ENCODE measurements at regions not wholly inside any gene's neighbourhood (a gene's known extent, or its start where the extent isn't known, plus 50 kb on each side); places are given as distances from the start of the nearest gene placed in this dataset.
A peak's percentile ranks its signal among the peaks of the same experiment; 100 is the strongest.

DNA sequence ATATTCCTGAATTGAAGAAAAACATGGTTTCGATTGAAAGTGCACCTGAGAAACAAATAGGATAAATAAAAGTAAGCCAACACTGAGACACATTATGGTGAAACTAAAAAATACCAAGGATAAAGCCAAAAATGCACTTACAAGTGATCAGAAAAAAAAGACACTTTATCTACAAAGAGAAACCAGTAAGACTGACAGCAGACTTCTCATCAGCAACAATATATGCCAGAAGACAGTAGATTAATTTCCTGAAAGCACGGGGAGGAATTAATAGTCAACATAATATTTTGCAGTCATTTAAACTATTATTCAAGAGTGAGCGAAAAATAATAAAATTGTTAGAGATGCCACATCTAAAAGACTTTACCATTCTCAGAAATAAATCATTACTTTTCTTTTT is 172.7 kb upstream of the MAST4 start:
- no peak overlapping the region for H3K4me3 ChIP-seq (ENCODE audit: control insufficient read depth in 1 of 7, extremely low read depth in 1 of 7, insufficient read depth in 4 of 7, low read depth in 2 of 7, low read length in 6 of 7)
- no peaks in the 10 kb centered on the region for H3K36me3 ChIP-seq (ENCODE audit: control insufficient read depth in 4 of 4, insufficient read depth in 4 of 4, low read length in 3 of 4)
- WGBS (ENCODE audit: insufficient coverage) = no CpG with 5 or more reads among the region's 3 CpGs
- no peaks in the 10 kb centered on the region for H3K9me3 ChIP-seq (ENCODE audit: control extremely low read depth in 1 of 5, control insufficient read depth in 4 of 5, insufficient read depth in 2 of 5, low read depth in 1 of 5, low read length in 4 of 5)
- ChIA-PET POLR2A (no interaction called here), CTCF (no interaction called here)
- H3K27ac ChIP-seq (ENCODE audit: insufficient read depth in 1 of 2, low read depth in 1 of 2, low read length in 2 of 2, poor library complexity in 1 of 2, severe bottlenecking in 2 of 2) = no peak overlapping the region
- DNase-seq = peak in 1 of 3 donors; percentile 10
- peaks cover 0 to 5% (median 0%) of the 10 kb centered on the region in 4 experiments for H3K4me1 ChIP-seq (ENCODE audit: control extremely low read depth in 1 of 4, control insufficient read depth in 4 of 4, insufficient read depth in 4 of 4, low read length in 3 of 4)
- H3K27me3 ChIP-seq (replicated peaks in 2 of 5; ENCODE audit: control insufficient read depth in 4 of 5, insufficient read depth in 5 of 5, low read length in 4 of 5) = no peaks in the 10 kb centered on the region

- 100% methylated on average over 3 of the region's 4 CpGs for WGBS (ENCODE audit: insufficient coverage)
- no peak for DNase-seq
- ChIA-PET CTCF (no interaction called here), POLR2A (no interaction called here)
- no peak overlapping the region for H3K27ac ChIP-seq (ENCODE audit: insufficient read depth in 1 of 2, low read depth in 1 of 2, low read length in 2 of 2, poor library complexity in 1 of 2, severe bottlenecking in 2 of 2)
- H3K36me3 ChIP-seq (ENCODE audit: control insufficient read depth in 4 of 4, insufficient read depth in 4 of 4, low read length in 3 of 4) = no peaks in the 10 kb centered on the region
- no peaks in the 10 kb centered on the region for H3K27me3 ChIP-seq (replicated peaks in 2 of 5; ENCODE audit: control insufficient read depth in 4 of 5, insufficient read depth in 5 of 5, low read length in 4 of 5)
- no peaks in the 10 kb centered on the region for H3K9me3 ChIP-seq (ENCODE audit: control extremely low read depth in 1 of 5, control insufficient read depth in 4 of 5, insufficient read depth in 2 of 5, low read depth in 1 of 5, low read length in 4 of 5)
- no peak overlapping the region for H3K4me3 ChIP-seq (ENCODE audit: control insufficient read depth in 1 of 7, extremely low read depth in 1 of 7, insufficient read depth in 4 of 7, low read depth in 2 of 7, low read length in 6 of 7)
- peaks cover 0 to 5% (median 0%) of the 10 kb centered on the region in 4 experiments for H3K4me1 ChIP-seq (ENCODE audit: control extremely low read depth in 1 of 4, control insufficient read depth in 4 of 4, insufficient read depth in 4 of 4, low read length in 3 of 4)
These were observed 170.4 kb upstream of the MAST4 start for GRCh38 chr5:66425842-66426241.

GRCh38 chr5:66426259-66427138 is 169.7 kb upstream of the MAST4 start:
- no peak for DNase-seq
- no peak overlapping the region for H3K4me3 ChIP-seq (ENCODE audit: control insufficient read depth in 1 of 7, extremely low read depth in 1 of 7, insufficient read depth in 4 of 7, low read depth in 2 of 7, low read length in 6 of 7)
- POLR2A ChIA-PET = no interaction called here
- peaks cover 0 to 5% (median 0%) of the 10 kb centered on the region in 4 experiments for H3K4me1 ChIP-seq (ENCODE audit: control extremely low read depth in 1 of 4, control insufficient read depth in 4 of 4, insufficient read depth in 4 of 4, low read length in 3 of 4)
- H3K9me3 ChIP-seq (ENCODE audit: control extremely low read depth in 1 of 5, control insufficient read depth in 4 of 5, insufficient read depth in 2 of 5, low read depth in 1 of 5, low read length in 4 of 5) = peaks cover 0 to 2% (median 0%) of the 10 kb centered on the region in 5 experiments
- 96% methylated on average over 13 of the region's 16 CpGs for WGBS (ENCODE audit: insufficient coverage)
- CTCF ChIA-PET = no interaction called here
- no peak overlapping the region for H3K27ac ChIP-seq (ENCODE audit: insufficient read depth in 1 of 2, low read depth in 1 of 2, low read length in 2 of 2, poor library complexity in 1 of 2, severe bottlenecking in 2 of 2)
- H3K36me3 ChIP-seq (ENCODE audit: control insufficient read depth in 4 of 4, insufficient read depth in 4 of 4, low read length in 3 of 4) = no peaks in the 10 kb centered on the region
- H3K27me3 ChIP-seq (replicated peaks in 2 of 5; ENCODE audit: control insufficient read depth in 4 of 5, insufficient read depth in 5 of 5, low read length in 4 of 5) = no peaks in the 10 kb centered on the region

DNA sequence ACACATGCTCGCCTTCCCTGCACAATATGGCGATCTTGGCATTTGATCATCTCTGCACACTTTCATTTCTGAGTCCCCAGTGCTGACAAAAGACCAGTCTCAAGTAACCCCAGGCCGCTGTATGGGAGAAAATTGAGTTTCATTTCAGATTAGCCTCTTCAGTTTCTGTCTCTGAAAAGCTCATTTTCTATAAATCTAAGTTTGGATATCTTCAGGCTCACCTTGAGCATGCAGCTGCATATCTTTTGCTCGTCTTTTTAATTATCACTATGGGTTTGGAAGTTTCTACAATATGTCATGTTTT is 169.1 kb upstream of the MAST4 start:
- peaks cover 0 to 5% (median 0%) of the 10 kb centered on the region in 4 experiments for H3K4me1 ChIP-seq (ENCODE audit: control extremely low read depth in 1 of 4, control insufficient read depth in 4 of 4, insufficient read depth in 4 of 4, low read length in 3 of 4)
- H3K27ac ChIP-seq (ENCODE audit: insufficient read depth in 1 of 2, low read depth in 1 of 2, low read length in 2 of 2, poor library complexity in 1 of 2, severe bottlenecking in 2 of 2) = no peak overlapping the region
- CTCF ChIA-PET = no interaction called here
- 96% methylated on average over 3 of the region's 4 CpGs for WGBS (ENCODE audit: insufficient coverage)
- no peak overlapping the region for H3K4me3 ChIP-seq (ENCODE audit: control insufficient read depth in 1 of 7, extremely low read depth in 1 of 7, insufficient read depth in 4 of 7, low read depth in 2 of 7, low read length in 6 of 7)
- no peaks in the 10 kb centered on the region for H3K27me3 ChIP-seq (replicated peaks in 2 of 5; ENCODE audit: control insufficient read depth in 4 of 5, insufficient read depth in 5 of 5, low read length in 4 of 5)
- H3K36me3 ChIP-seq (ENCODE audit: control insufficient read depth in 4 of 4, insufficient read depth in 4 of 4, low read length in 3 of 4) = no peaks in the 10 kb centered on the region
- POLR2A ChIA-PET = no interaction called here
- peaks cover 0 to 2% (median 0%) of the 10 kb centered on the region in 5 experiments for H3K9me3 ChIP-seq (ENCODE audit: control extremely low read depth in 1 of 5, control insufficient read depth in 4 of 5, insufficient read depth in 2 of 5, low read depth in 1 of 5, low read length in 4 of 5)
- no peak for DNase-seq

DNA sequence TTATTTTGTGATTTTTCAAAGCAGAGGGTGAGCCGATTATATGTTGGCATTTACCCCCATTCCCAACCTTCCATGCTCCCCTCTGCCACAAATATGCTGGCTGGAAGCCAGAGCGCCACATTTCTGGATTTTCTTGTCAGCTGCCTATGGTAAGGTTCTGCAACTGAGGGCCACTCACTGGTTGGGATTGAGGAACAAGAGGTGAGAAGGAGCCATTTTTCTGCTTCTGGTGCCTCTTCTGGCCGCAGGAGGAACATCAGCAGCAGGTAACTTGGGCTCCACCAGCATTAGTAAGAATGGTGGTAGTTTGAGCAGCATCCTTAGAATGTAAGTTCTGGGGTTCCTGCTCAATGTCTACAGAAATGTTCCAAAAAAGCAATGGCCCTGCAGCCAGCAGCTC is 159.5 kb upstream of the MAST4 start:
- POLR2A ChIA-PET = no interaction called here
- peak in 2 of 3 donors; percentile 6 to 21 for DNase-seq
- Histone ChIP-seq H3K4me3 (ENCODE audit: control insufficient read depth in 1 of 7, extremely low read depth in 1 of 7, insufficient read depth in 4 of 7, low read depth in 2 of 7, low read length in 6 of 7) (no peak overlapping the region), H3K4me1 (ENCODE audit: control extremely low read depth in 1 of 4, control insufficient read depth in 4 of 4, insufficient read depth in 4 of 4, low read length in 3 of 4) (no peaks in the 10 kb centered on the region), H3K27me3 (replicated peaks in 2 of 5; ENCODE audit: control insufficient read depth in 4 of 5, insufficient read depth in 5 of 5, low read length in 4 of 5) (no peaks in the 10 kb centered on the region), H3K27ac (ENCODE audit: insufficient read depth in 1 of 2, low read depth in 1 of 2, low read length in 2 of 2, poor library complexity in 1 of 2, severe bottlenecking in 2 of 2) (no peak overlapping the region), H3K9me3 (ENCODE audit: control extremely low read depth in 1 of 5, control insufficient read depth in 4 of 5, insufficient read depth in 2 of 5, low read depth in 1 of 5, low read length in 4 of 5) (no peaks in the 10 kb centered on the region), H3K36me3 (ENCODE audit: control insufficient read depth in 4 of 4, insufficient read depth in 4 of 4, low read length in 3 of 4) (no peaks in the 10 kb centered on the region)
- CTCF ChIA-PET = interaction anchor here (1.3 kb wide), 1 partner anchor 23 kb away, joined by 3 read pairs; no protein-coding TSS in a partner anchor
- 100% methylated on average over 3 of the region's 3 CpGs for WGBS (ENCODE audit: insufficient coverage)

- Histone ChIP-seq H3K9me3 (ENCODE audit: control extremely low read depth in 1 of 5, control insufficient read depth in 4 of 5, insufficient read depth in 2 of 5, low read depth in 1 of 5, low read length in 4 of 5) (no peaks in the 10 kb centered on the region), H3K4me1 (ENCODE audit: control extremely low read depth in 1 of 4, control insufficient read depth in 4 of 4, insufficient read depth in 4 of 4, low read length in 3 of 4) (no peaks in the 10 kb centered on the region), H3K4me3 (ENCODE audit: control insufficient read depth in 1 of 7, extremely low read depth in 1 of 7, insufficient read depth in 4 of 7, low read depth in 2 of 7, low read length in 6 of 7) (no peak overlapping the region), H3K27me3 (replicated peaks in 2 of 5; ENCODE audit: control insufficient read depth in 4 of 5, insufficient read depth in 5 of 5, low read length in 4 of 5) (no peaks in the 10 kb centered on the region), H3K27ac (ENCODE audit: insufficient read depth in 1 of 2, low read depth in 1 of 2, low read length in 2 of 2, poor library complexity in 1 of 2, severe bottlenecking in 2 of 2) (no peak overlapping the region), H3K36me3 (ENCODE audit: control insufficient read depth in 4 of 4, insufficient read depth in 4 of 4, low read length in 3 of 4) (no peaks in the 10 kb centered on the region)
- POLR2A ChIA-PET = no interaction called here
- WGBS (ENCODE audit: insufficient coverage) = 80% methylated on average over 1 of the region's 4 CpGs
- DNase-seq = no peak
- CTCF ChIA-PET = no interaction called here
These were observed 158.1 kb upstream of the MAST4 start for GRCh38 chr5:66438087-66438486.

GRCh38 chr5:66438696-66439095 is 157.5 kb upstream of the MAST4 start:
- DNase-seq = no peak
- ChIA-PET CTCF (no interaction called here), POLR2A (no interaction called here)
- H3K4me3 ChIP-seq (ENCODE audit: control insufficient read depth in 1 of 7, extremely low read depth in 1 of 7, insufficient read depth in 4 of 7, low read depth in 2 of 7, low read length in 6 of 7) = no peak overlapping the region
- H3K27me3 ChIP-seq (replicated peaks in 2 of 5; ENCODE audit: control insufficient read depth in 4 of 5, insufficient read depth in 5 of 5, low read length in 4 of 5) = no peaks in the 10 kb centered on the region
- H3K36me3 ChIP-seq (ENCODE audit: control insufficient read depth in 4 of 4, insufficient read depth in 4 of 4, low read length in 3 of 4) = no peaks in the 10 kb centered on the region
- H3K4me1 ChIP-seq (ENCODE audit: control extremely low read depth in 1 of 4, control insufficient read depth in 4 of 4, insufficient read depth in 4 of 4, low read length in 3 of 4) = no peaks in the 10 kb centered on the region
- WGBS (ENCODE audit: insufficient coverage) = 100% methylated on average over 1 of the region's 3 CpGs
- H3K9me3 ChIP-seq (ENCODE audit: control extremely low read depth in 1 of 5, control insufficient read depth in 4 of 5, insufficient read depth in 2 of 5, low read depth in 1 of 5, low read length in 4 of 5) = no peaks in the 10 kb centered on the region
- H3K27ac ChIP-seq (ENCODE audit: insufficient read depth in 1 of 2, low read depth in 1 of 2, low read length in 2 of 2, poor library complexity in 1 of 2, severe bottlenecking in 2 of 2) = no peak overlapping the region
